ENCODE measurements at regions not wholly inside any gene's neighbourhood (a gene's known extent, or its start where the extent isn't known, plus 50 kb on each side); places are given as distances from the start of the nearest gene placed in this dataset.

DNA sequence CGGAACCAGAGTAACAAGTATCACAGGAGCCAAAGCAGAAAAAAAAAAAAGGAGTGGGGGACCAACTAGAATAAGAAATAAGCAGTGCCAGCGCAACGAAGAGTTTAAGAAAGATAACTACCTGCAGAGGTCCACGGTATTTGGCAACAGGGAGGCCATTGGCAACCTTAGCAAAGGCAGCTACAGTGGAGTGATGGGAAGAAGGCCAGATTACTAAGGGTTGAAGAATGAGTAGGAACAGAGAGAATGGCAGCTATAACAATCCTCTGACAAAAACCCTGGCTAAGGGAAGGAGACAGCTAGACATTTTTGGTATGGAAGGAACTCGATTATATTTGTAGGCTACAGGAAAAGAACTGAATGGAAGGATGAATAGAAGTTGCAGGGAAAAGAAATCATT lies 93.4 kb upstream of the DMAC1 start:
- Histone ChIP-seq H3K4me1 (peaks cover 0 to 26% (median 13%) of the 10 kb centered on the region in 10 experiments; a peak in 15 of 20 replicates), H3K4me2 (no peak overlapping the region), H4K20me1 (no peaks in the 10 kb centered on the region), H3K36me3 (no peaks in the 10 kb centered on the region), H3K9me3 (replicated peaks in 1 of 11) (peaks cover 6 to 34% (median 20%) of the 10 kb centered on the region in 11 experiments; a peak in 21 of 22 replicates), H3K4me3 (no peak overlapping the region), H3K9ac (no peak overlapping the region), H3K27me3 (no peaks in the 10 kb centered on the region), H3K27ac (no peak overlapping the region)
- no peak for TF ChIP-seq Cebpa-rat (IDR thresholded peaks at IDR 0.05)

DNA sequence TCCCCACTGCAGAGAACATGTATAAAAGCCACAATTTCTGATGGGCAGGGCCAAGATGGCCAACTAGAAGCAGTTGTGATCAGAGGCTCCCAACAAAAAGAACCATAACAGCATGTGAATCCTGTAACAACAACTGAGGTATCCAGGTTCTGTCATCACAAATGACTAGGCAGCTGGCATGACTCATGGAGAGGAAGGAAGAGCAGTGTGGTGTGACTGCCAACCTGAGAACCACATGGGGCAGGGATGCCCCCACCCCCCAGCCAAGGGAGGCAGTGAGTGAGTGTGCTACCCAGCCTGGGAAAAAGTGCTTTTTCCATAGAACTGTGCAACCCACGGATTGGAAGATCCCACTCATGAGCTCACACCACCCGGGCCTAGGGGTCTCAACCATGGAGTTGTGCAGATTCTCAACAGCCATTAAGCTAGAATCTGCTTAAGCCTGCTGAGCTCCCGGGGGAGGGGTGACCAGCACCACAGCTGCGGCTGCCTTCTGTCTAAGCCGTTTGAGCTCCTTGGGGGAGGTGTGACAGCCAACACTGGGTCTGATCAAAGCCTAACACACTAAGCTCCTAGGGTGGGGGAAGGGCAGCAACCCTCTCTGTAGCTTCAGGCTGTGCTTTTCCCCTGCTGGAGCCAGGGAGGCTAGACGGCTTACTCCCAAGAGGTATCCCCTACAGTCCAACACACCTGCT lies 80.1 kb upstream of the DMAC1 start:
- H3K9me3 ChIP-seq (replicated peaks in 1 of 11), result peaks cover 40 to 81% (median 70%) of the 10 kb centered on the region in 11 experiments
- H4K20me1 ChIP-seq, result no peaks in the 10 kb centered on the region
- H3K27me3 ChIP-seq, result no peaks in the 10 kb centered on the region
- peaks cover 25 to 44% (median 39%) of the 10 kb centered on the region in 10 experiments for H3K4me1 ChIP-seq
- TF ChIP-seq Cebpa-rat (IDR thresholded peaks at IDR 0.05), result no peak
- H3K4me2 ChIP-seq, result peak overlapping the region; percentile 67 to 97 (median 87)
- peak overlapping the region in 7 of 10 experiments; percentile 17 to 40 (median 37); a peak in 9 of 20 replicates for H3K4me3 ChIP-seq
- H3K36me3 ChIP-seq, result peaks cover 0 to 14% (median 0%) of the 10 kb centered on the region in 11 experiments; a peak in 2 of 22 replicates
- H3K27ac ChIP-seq, result peak overlapping the region in 10 of 11 experiments; percentile 44 to 98 (median 84); a peak in 20 of 22 replicates
- H3K9ac ChIP-seq, result peak overlapping the region in 9 of 11 experiments; percentile 11 to 88 (median 73); a peak in 17 of 22 replicates

DNA sequence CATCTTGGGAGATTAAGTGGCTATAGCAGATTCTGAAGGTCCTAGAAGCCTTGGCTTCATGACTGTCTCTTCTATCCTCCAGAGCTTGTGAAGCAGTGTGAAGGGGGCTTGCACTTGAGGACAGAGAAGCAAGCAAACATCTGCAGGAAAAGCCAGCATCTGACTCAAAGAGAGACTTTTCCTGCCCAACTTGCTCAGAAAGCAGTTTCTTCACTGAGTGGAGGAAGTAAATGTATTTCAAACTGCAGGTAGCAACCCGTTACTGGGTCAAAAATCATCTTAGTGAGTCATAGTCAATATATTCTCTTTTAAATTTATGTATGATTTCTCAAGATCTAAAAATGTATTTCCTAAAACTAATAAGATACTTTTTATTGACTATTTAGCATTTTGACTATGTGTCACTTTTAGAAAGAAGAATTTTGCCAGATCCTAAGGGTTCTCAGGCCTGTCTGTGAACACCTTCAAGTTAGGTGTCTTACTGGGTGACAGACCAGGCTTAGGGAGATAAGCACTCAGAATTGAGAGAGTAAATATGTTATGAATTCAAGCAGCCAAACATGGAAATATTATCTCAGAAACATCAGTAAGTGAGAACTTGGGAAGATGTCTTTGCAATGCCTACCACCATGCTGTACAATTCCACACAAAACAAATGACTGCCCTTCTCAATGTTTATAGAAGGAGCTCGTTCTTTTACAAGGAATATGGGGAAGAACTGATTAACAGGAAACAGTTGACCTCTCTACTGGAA lies 72.6 kb upstream of the DMAC1 start:
- no peak for TF ChIP-seq Cebpa-rat (IDR thresholded peaks at IDR 0.05)
- Histone ChIP-seq H3K27me3 (no peaks in the 10 kb centered on the region), H3K36me3 (peaks cover 0 to 14% (median 0%) of the 10 kb centered on the region in 11 experiments; a peak in 2 of 22 replicates)

DNA sequence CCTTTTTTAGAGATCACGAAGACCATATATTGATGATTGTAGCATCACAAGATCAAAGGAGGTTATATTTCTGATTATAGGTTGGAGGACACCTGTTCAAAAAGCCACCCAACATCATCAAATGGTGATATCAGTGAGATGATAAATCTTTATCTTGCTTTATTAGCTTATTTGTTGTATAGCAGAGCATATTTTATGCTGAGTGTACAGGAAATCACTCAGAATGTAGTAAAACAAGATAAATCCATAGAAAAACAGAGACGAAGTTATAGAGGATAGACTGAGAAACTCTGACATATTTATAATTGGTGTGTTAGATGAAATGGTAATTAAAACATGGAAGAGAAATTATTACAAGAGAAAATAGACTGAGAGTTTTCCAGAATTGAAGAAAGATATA lies 69.8 kb upstream of the DMAC1 start:
- Histone ChIP-seq H3K4me1 (peaks cover 0 to 15% (median 8%) of the 10 kb centered on the region in 10 experiments; a peak in 11 of 20 replicates), H3K4me2 (no peak overlapping the region), H3K36me3 (no peaks in the 10 kb centered on the region), H3K27me3 (no peaks in the 10 kb centered on the region), H3K4me3 (no peak overlapping the region), H4K20me1 (no peaks in the 10 kb centered on the region), H3K9me3 (replicated peaks in 1 of 11) (peaks cover 0 to 6% (median 2%) of the 10 kb centered on the region in 11 experiments; a peak in 10 of 22 replicates), H3K9ac (no peak overlapping the region), H3K27ac (no peak overlapping the region)
- no peak for TF ChIP-seq Cebpa-rat (IDR thresholded peaks at IDR 0.05)

More for the DNA sequence above, 72.6 kb upstream of the DMAC1 start:
- Histone ChIP-seq H3K4me3 (no peak overlapping the region), H3K9ac (no peak overlapping the region), H3K9me3 (replicated peaks in 1 of 11) (peaks cover 23 to 34% (median 30%) of the 10 kb centered on the region in 11 experiments), H3K27ac (peak overlapping the region in 1 of 11 experiments; percentile 31; a peak in 1 of 22 replicates), H4K20me1 (no peaks in the 10 kb centered on the region), H3K4me1 (peaks cover 0 to 18% (median 9%) of the 10 kb centered on the region in 10 experiments; a peak in 11 of 20 replicates), H3K4me2 (peak overlapping the region in 8 of 11 experiments; percentile 1 to 36 (median 13); a peak in 9 of 22 replicates)

DNA sequence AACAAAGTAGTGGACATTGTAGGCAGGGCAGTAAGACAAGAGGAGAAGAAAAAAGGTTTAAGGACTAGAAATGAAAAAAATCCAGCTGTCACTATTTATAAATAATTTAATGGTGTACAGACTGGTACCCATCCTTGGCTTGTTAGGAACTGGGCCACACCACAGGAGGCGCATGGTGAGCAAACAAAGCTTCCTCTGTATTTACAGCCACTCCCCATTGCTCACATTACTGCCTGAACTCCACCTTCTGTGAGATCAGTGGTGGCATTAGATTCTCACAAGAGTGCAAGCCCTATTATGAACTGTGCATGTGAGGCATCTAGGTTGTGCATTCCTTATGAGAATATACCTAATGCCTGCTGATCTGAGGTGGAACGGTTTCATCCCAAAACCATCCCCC lies 62.6 kb upstream of the DMAC1 start:
- Histone ChIP-seq H3K36me3 (no peaks in the 10 kb centered on the region), H3K4me2 (no peak overlapping the region), H3K9me3 (replicated peaks in 1 of 11) (peaks cover 0 to 4% (median 0%) of the 10 kb centered on the region in 11 experiments; a peak in 2 of 22 replicates), H3K4me1 (no peaks in the 10 kb centered on the region), H3K27me3 (no peaks in the 10 kb centered on the region), H3K9ac (no peak overlapping the region), H3K4me3 (no peak overlapping the region), H4K20me1 (no peaks in the 10 kb centered on the region), H3K27ac (no peak overlapping the region)
- TF ChIP-seq Cebpa-rat (IDR thresholded peaks at IDR 0.05), result no peak

DNA sequence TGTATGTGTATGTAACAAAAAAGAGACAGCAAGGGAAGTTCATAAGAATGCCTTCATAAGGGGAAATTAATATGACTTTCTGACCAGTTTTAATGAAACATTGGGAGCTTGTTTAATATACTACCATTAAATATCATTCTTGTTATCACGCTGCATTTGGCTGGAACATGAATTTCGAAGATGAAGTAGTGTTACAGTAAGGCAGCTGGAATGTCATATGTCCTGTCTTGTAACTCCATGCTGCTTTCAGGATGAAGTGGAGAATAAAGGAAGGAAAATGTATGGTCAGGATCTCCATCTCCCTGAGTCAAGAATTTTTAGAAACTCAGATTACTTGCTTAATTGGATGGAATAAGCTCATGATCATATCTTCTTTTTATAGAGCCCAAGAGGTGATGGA lies 61.5 kb upstream of the DMAC1 start:
- H3K4me1 ChIP-seq, result no peaks in the 10 kb centered on the region

DNA sequence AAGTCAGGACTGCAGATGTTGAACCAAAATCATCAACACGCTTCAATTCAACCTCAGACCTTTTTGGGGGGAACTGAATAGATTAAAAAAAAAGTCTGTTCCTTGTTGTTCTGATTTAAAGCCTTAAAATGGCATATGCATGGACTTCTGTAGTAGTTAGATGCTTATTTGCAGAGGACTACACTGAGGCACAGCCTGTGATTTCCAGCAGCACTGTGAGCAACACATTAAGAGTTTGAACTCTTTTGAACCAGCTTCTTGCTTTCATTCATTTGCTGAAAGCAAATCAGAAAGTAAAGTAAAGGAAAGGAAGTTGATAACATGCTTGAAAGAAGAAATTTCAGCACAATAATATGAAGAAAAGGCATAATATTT lies 60.7 kb upstream of the DMAC1 start:
- Histone ChIP-seq H3K4me3 (no peak overlapping the region), H3K4me1 (no peaks in the 10 kb centered on the region), H3K9ac (no peak overlapping the region), H4K20me1 (no peaks in the 10 kb centered on the region), H3K27ac (no peak overlapping the region), H3K36me3 (no peaks in the 10 kb centered on the region), H3K4me2 (no peak overlapping the region), H3K27me3 (no peaks in the 10 kb centered on the region), H3K9me3 (replicated peaks in 1 of 11) (peaks cover 0 to 4% (median 0%) of the 10 kb centered on the region in 11 experiments; a peak in 2 of 22 replicates)
- no peak for TF ChIP-seq Cebpa-rat (IDR thresholded peaks at IDR 0.05)

More for the DNA sequence above, 61.5 kb upstream of the DMAC1 start:
- Histone ChIP-seq H3K27ac (no peak overlapping the region), H3K9ac (no peak overlapping the region), H4K20me1 (no peaks in the 10 kb centered on the region), H3K4me3 (no peak overlapping the region), H3K27me3 (no peaks in the 10 kb centered on the region), H3K9me3 (replicated peaks in 1 of 11) (peaks cover 0 to 4% (median 0%) of the 10 kb centered on the region in 11 experiments; a peak in 2 of 22 replicates), H3K36me3 (no peaks in the 10 kb centered on the region), H3K4me2 (no peak overlapping the region)
- no peak for TF ChIP-seq Cebpa-rat (IDR thresholded peaks at IDR 0.05)

DNA sequence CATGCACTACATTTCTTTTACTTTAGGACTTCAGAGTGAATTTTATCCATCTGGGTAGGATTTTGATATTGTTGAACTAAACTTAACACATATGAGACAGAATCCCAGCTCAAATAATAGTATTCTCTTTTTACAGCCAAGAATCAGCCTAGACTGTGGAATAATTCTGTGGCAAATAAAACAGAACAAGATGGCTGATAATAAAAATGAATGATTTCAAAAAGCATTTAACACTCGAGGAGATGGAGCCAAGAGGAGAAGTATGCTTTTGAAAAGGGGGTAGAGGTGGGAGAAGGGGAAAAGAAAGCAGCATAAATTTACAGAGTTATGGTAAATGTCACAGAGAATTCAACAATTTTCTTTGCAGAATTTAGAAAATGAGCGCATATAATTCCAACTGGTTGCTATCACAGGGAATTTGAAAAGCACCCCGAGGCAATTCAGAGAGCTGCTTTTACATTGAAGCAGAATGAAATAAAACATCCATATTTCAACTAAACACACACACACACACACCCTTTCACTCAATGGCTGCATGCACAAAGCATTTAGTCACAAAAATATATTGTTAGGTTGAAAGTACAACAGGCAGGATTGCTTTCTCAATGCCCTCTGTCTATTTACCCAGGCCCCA lies 60.2 kb upstream of the DMAC1 start:
- no peak for TF ChIP-seq Cebpa-rat (IDR thresholded peaks at IDR 0.05)
- Histone ChIP-seq H3K4me3 (no peak overlapping the region), H3K4me2 (no peak overlapping the region), H3K9ac (no peak overlapping the region), H3K36me3 (no peaks in the 10 kb centered on the region), H4K20me1 (no peaks in the 10 kb centered on the region), H3K4me1 (no peaks in the 10 kb centered on the region), H3K9me3 (replicated peaks in 1 of 11) (peaks cover 0 to 4% (median 0%) of the 10 kb centered on the region in 11 experiments; a peak in 2 of 22 replicates), H3K27ac (no peak overlapping the region), H3K27me3 (no peaks in the 10 kb centered on the region)

DNA sequence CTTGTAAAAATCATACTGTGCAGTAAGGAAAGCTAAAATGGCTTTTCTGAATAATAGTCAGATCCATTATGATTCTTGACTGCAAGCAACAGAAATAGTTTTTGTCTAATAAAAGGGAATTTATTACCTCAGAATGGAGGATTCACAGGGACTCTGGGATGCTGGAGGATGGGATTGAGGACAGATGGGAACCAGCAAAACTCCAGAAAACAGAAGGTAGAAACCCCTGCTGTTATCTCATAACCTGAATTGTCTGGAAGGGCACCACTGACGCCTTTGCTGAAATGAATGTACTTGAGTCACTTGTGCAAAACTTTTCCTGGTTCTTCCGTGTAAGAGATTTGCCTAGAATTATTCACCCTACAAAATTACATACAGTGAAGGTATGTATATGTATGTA lies 58.6 kb upstream of the DMAC1 start:
- H3K4me1 ChIP-seq, result no peaks in the 10 kb centered on the region
- TF ChIP-seq Cebpa-rat (IDR thresholded peaks at IDR 0.05), result no peak
- H3K9ac ChIP-seq, result no peak overlapping the region

More for the DNA sequence above, 58.6 kb upstream of the DMAC1 start:
- no peaks in the 10 kb centered on the region for H3K27me3 ChIP-seq
- H3K36me3 ChIP-seq, result no peaks in the 10 kb centered on the region
- H3K27ac ChIP-seq, result no peak overlapping the region
- H3K4me3 ChIP-seq, result no peak overlapping the region
- H4K20me1 ChIP-seq, result no peaks in the 10 kb centered on the region
- no peak overlapping the region for H3K4me2 ChIP-seq
- H3K9me3 ChIP-seq (replicated peaks in 1 of 11), result peaks cover 0 to 4% (median 0%) of the 10 kb centered on the region in 11 experiments; a peak in 2 of 22 replicates
